ENCODE measurements at regions not wholly inside any gene's neighbourhood (a gene's known extent, or its start where the extent isn't known, plus 50 kb on each side); places are given as distances from the start of the nearest gene placed in this dataset.

- CTCF ChIA-PET, result no interaction called here
Measured at GRCh38 chr17:70888324-70888723, 719.0 kb downstream of the KCNJ2 start.

DNA sequence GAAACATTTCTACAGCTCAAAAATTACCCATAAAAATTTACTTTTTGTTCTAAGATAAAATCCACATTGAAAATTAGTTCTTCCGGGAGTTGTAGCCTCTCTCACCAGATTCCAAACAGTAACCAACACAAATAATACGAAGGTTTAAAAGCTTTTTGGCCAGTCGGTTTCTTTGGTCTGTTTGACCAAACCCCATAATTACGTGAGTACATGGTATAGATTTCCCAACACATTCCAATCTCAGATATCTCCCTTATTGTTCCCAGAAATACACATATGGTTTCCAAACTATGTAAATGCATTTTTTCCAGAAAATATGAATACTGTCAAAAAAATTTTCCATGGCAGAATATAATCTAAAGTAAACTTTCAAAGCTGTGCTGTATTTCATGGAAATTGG is 722.0 kb downstream of the KCNJ2 start:
- Histone ChIP-seq H3K4me2 (no peak overlapping the region), H3K4me3 (no peak overlapping the region), H2AFZ (no peak overlapping the region), H3K27me3 (ENCODE audit: insufficient read depth, low read depth) (no peaks in the 10 kb centered on the region), H3K79me2 (ENCODE audit: low read depth) (no peaks in the 10 kb centered on the region), H4K20me1 (ENCODE audit: insufficient read depth) (no peaks in the 10 kb centered on the region), H3K9me3 (ENCODE audit: insufficient read depth, low read depth) (0 out of 2 replicates have a peak, but pooled peaks cover 4% of the 10 kb centered on the region), H3K9me2 (ENCODE audit: insufficient read depth) (no peaks in the 10 kb centered on the region), H3K27ac (no peak overlapping the region), H3K4me1 (replicated peaks; ENCODE audit: insufficient read depth) (no peaks in the 10 kb centered on the region), H3F3A (ENCODE audit: insufficient read depth, low read depth) (no peaks in the 10 kb centered on the region), H3K36me3 (ENCODE audit: low read depth) (no peaks in the 10 kb centered on the region)
- DNase-seq, result no peak
- intact Hi-C loops (cut with micrococcal nuclease; ENCODE audit: unreplicated experiment), result no loop called here
- TF ChIP-seq EZH2 (IDR thresholded peaks at IDR 0.05; ENCODE audit: low read depth), result no peak
- TF ChIP-seq, protein P1, sequence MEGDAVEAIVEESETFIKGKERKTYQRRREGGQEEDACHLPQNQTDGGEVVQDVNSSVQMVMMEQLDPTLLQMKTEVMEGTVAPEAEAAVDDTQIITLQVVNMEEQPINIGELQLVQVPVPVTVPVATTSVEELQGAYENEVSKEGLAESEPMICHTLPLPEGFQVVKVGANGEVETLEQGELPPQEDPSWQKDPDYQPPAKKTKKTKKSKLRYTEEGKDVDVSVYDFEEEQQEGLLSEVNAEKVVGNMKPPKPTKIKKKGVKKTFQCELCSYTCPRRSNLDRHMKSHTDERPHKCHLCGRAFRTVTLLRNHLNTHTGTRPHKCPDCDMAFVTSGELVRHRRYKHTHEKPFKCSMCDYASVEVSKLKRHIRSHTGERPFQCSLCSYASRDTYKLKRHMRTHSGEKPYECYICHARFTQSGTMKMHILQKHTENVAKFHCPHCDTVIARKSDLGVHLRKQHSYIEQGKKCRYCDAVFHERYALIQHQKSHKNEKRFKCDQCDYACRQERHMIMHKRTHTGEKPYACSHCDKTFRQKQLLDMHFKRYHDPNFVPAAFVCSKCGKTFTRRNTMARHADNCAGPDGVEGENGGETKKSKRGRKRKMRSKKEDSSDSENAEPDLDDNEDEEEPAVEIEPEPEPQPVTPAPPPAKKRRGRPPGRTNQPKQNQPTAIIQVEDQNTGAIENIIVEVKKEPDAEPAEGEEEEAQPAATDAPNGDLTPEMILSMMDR (conservative IDR thresholded peaks at IDR 0.05), result no peak
- ChIA-PET CTCF (no interaction called here), POLR2A (ENCODE audit: unreplicated experiment) (interaction anchor here (0.6 kb wide), 1 partner anchor 13 kb away, joined by 4 read pairs; no protein-coding TSS in a partner anchor)
- no TSS peak for BruUV-seq (replicated peaks)

More at GRCh38 chr17:70888324-70888723, 719.0 kb downstream of the KCNJ2 start:
- H3K36me3 ChIP-seq (ENCODE audit: low read depth), result no peaks in the 10 kb centered on the region
- no peak overlapping the region for H3K27ac ChIP-seq
- BruUV-seq (replicated peaks), result no TSS peak
- POLR2A ChIA-PET (ENCODE audit: unreplicated experiment), result interaction anchor here (0.5 kb wide), 1 partner anchor 11 kb away, joined by 4 read pairs; no protein-coding TSS in a partner anchor
- no peak for TF ChIP-seq EZH2 (IDR thresholded peaks at IDR 0.05; ENCODE audit: low read depth)
- no peak for DNase-seq
- H3K27me3 ChIP-seq (ENCODE audit: insufficient read depth, low read depth), result no peaks in the 10 kb centered on the region
- H3K4me3 ChIP-seq, result no peak overlapping the region
- intact Hi-C loops (cut with micrococcal nuclease; ENCODE audit: unreplicated experiment), result no loop called here
- H3K4me2 ChIP-seq, result no peak overlapping the region
- H3K4me1 ChIP-seq (replicated peaks; ENCODE audit: insufficient read depth), result no peaks in the 10 kb centered on the region
- H4K20me1 ChIP-seq (ENCODE audit: insufficient read depth), result no peaks in the 10 kb centered on the region
- H3F3A ChIP-seq (ENCODE audit: insufficient read depth, low read depth), result no peaks in the 10 kb centered on the region
- H3K79me2 ChIP-seq (ENCODE audit: low read depth), result no peaks in the 10 kb centered on the region
- no peaks in the 10 kb centered on the region for H3K9me2 ChIP-seq (ENCODE audit: insufficient read depth)
- no peak overlapping the region for H2AFZ ChIP-seq
- 0 out of 2 replicates have a peak, but pooled peaks cover 4% of the 10 kb centered on the region for H3K9me3 ChIP-seq (ENCODE audit: insufficient read depth, low read depth)

DNA sequence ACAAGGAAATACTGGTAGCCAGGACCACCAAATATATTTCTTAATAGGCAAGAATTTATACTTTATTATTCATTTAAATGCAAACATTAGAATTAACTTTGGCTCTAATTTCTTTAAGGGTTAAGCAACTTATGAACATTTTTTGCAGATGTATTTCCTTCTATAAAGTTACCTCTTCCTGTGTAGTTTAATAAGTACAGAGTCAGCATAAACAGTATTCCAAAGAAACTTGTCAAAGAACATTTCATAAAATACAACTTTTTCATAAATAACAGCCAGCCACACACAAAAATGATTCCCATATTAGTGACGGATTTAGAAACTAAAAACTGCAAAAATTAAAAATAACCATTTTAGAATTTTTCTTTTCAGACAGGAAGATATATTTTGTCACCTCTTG is 723.2 kb downstream of the KCNJ2 start:
- Histone ChIP-seq H3K4me3 (no peak overlapping the region), H3K79me2 (ENCODE audit: low read depth) (no peaks in the 10 kb centered on the region), H3K27ac (no peak overlapping the region), H3K4me1 (replicated peaks; ENCODE audit: insufficient read depth) (no peaks in the 10 kb centered on the region), H3F3A (ENCODE audit: insufficient read depth, low read depth) (no peaks in the 10 kb centered on the region), H3K9me3 (ENCODE audit: insufficient read depth, low read depth) (0 out of 2 replicates have a peak, but pooled peaks cover 4% of the 10 kb centered on the region), H3K27me3 (ENCODE audit: insufficient read depth, low read depth) (no peaks in the 10 kb centered on the region), H3K9me2 (ENCODE audit: insufficient read depth) (no peaks in the 10 kb centered on the region), H4K20me1 (ENCODE audit: insufficient read depth) (no peaks in the 10 kb centered on the region), H2AFZ (no peak overlapping the region), H3K4me2 (no peak overlapping the region), H3K36me3 (ENCODE audit: low read depth) (no peaks in the 10 kb centered on the region)
- DNase-seq, result no peak
- no TSS peak for BruUV-seq (replicated peaks)
- ChIA-PET POLR2A (ENCODE audit: unreplicated experiment) (no interaction called here), CTCF (no interaction called here)
- intact Hi-C loops (cut with micrococcal nuclease; ENCODE audit: unreplicated experiment), result no loop called here
- TF ChIP-seq, protein P1 (conservative IDR thresholded peaks at IDR 0.05), result no peak
- TF ChIP-seq EZH2 (IDR thresholded peaks at IDR 0.05; ENCODE audit: low read depth), result no peak

DNA sequence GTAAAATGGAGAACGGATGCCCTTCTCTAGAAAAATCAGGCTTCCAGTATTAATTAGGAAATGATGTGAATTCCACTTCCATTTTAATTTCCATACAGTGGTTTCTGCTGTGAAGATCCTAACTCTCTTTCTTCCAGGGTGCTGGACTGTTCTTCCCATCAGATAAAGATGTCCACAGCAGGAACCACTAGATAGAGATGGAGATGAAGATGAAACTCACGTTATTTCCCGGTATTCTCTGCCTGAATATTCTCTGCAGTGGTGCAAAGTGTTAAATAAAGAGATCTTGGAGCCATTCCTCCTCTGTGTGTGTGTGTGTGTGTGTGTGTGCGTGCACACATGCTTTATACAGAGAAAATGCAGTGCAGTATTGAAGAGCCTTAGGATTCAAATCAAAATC is 727.5 kb downstream of the KCNJ2 start:
- ChIA-PET CTCF (no interaction called here), POLR2A (ENCODE audit: unreplicated experiment) (no interaction called here)
- Histone ChIP-seq H3F3A (ENCODE audit: insufficient read depth, low read depth) (no peaks in the 10 kb centered on the region), H3K36me3 (ENCODE audit: low read depth) (no peaks in the 10 kb centered on the region), H3K9me2 (ENCODE audit: insufficient read depth) (peaks cover 4% of the 10 kb centered on the region; the same call in 1 of the 2 replicates), H3K4me2 (no peak overlapping the region), H3K79me2 (ENCODE audit: low read depth) (no peaks in the 10 kb centered on the region), H3K4me3 (no peak overlapping the region), H3K27ac (no peak overlapping the region), H3K27me3 (ENCODE audit: insufficient read depth, low read depth) (no peaks in the 10 kb centered on the region), H2AFZ (no peak overlapping the region), H4K20me1 (ENCODE audit: insufficient read depth) (no peaks in the 10 kb centered on the region), H3K9me3 (ENCODE audit: insufficient read depth, low read depth) (no peaks in the 10 kb centered on the region), H3K4me1 (replicated peaks; ENCODE audit: insufficient read depth) (no peaks in the 10 kb centered on the region)
- DNase-seq, result no peak
- no peak for TF ChIP-seq EZH2 (IDR thresholded peaks at IDR 0.05; ENCODE audit: low read depth)
- TF ChIP-seq, protein P1 (conservative IDR thresholded peaks at IDR 0.05), result no peak
- BruUV-seq (replicated peaks), result no TSS peak
- intact Hi-C loops (cut with micrococcal nuclease; ENCODE audit: unreplicated experiment), result no loop called here

Data from PC-9 (cell line).